ENCODE measurements at regions not wholly inside any gene's neighbourhood (a gene's known extent, or its start where the extent isn't known, plus 50 kb on each side); places are given as distances from the start of the nearest gene placed in this dataset.

- Histone ChIP-seq H3K36me3 (no peaks in the 10 kb centered on the region), H3K9me3 (no peaks in the 10 kb centered on the region)
- no peak for DNase-seq
Measured at GRCh38 chr5:120251898-120252297, 212.2 kb upstream of the PRR16 start.

GRCh38 chr5:120252839-120253238 is 211.3 kb upstream of the PRR16 start:
- DNase-seq = peak; percentile 57
- no peaks in the 10 kb centered on the region for H3K27me3 ChIP-seq
- H3K36me3 ChIP-seq = no peaks in the 10 kb centered on the region
- H3K4me3 ChIP-seq = no peak overlapping the region
- H3K9me3 ChIP-seq = no peaks in the 10 kb centered on the region

More at GRCh38 chr5:120251898-120252297, 212.2 kb upstream of the PRR16 start:
- Histone ChIP-seq H3K27me3 (no peaks in the 10 kb centered on the region), H3K4me3 (no peak overlapping the region)

- H3K36me3 ChIP-seq = no peaks in the 10 kb centered on the region
- no peak overlapping the region for H3K4me3 ChIP-seq
- no peaks in the 10 kb centered on the region for H3K27me3 ChIP-seq
- H3K9me3 ChIP-seq = no peaks in the 10 kb centered on the region
- DNase-seq = no peak
Measured at GRCh38 chr5:120254385-120254784, 209.7 kb upstream of the PRR16 start.

DNA sequence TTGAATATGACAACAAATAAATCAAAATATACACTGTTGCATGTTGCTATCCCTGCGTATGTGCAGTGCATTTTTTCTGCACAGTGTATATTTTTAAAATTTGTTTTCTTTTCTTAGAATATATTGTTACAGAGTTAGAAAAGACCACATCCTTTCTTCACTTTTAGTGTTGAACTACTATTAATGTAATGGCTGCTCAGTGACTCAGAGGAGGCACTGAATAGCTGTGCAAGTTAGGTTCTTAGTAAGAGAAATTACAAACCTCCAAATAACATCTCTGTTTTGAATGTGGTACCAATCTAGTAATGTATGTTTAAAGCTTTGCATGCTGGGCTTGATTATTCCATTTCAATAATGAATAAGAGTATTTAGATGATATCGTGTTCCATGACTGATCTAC is 208.9 kb upstream of the PRR16 start:
- Histone ChIP-seq H3K36me3 (no peaks in the 10 kb centered on the region), H3K9me3 (no peaks in the 10 kb centered on the region), H3K4me3 (no peak overlapping the region), H3K27me3 (no peaks in the 10 kb centered on the region)
- DNase-seq = no peak

DNA sequence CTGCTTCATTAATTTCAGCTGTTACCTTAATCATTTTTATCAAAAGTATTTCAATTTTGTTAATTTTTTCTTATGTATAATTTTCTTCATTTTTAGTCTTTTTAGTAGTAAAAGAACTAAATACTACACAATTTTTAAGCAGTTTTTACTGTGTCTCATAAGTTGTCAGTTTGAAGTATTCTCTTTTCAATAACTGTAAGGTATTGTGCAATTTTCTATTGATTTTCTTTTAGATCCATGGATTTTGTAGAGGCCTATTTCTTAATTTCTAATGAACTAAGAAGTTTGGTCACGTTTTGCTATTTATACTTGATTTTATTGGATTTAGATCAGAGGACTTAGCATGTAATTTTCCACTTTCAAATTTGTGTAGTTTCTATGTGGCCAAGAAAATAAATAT is 207.7 kb upstream of the PRR16 start:
- no peaks in the 10 kb centered on the region for H3K27me3 ChIP-seq
- H3K9me3 ChIP-seq = no peaks in the 10 kb centered on the region
- H3K4me3 ChIP-seq = no peak overlapping the region
- DNase-seq = no peak
- no peaks in the 10 kb centered on the region for H3K36me3 ChIP-seq

- H3K27me3 ChIP-seq = no peaks in the 10 kb centered on the region
- H3K4me3 ChIP-seq = no peak overlapping the region
- no peaks in the 10 kb centered on the region for H3K36me3 ChIP-seq
- H3K9me3 ChIP-seq = no peaks in the 10 kb centered on the region
- DNase-seq = no peak
Measured at GRCh38 chr5:120257358-120257971, 206.6 kb upstream of the PRR16 start.

- H3K27me3 ChIP-seq = no peaks in the 10 kb centered on the region
- H3K9me3 ChIP-seq = no peaks in the 10 kb centered on the region
- no peak overlapping the region for H3K4me3 ChIP-seq
- no peaks in the 10 kb centered on the region for H3K36me3 ChIP-seq
- no peak for DNase-seq
Measured at GRCh38 chr5:120258123-120258522, 206.0 kb upstream of the PRR16 start.

GRCh38 chr5:120260651-120261050 is 203.4 kb upstream of the PRR16 start:
- DNase-seq = no peak
- no peaks in the 10 kb centered on the region for H3K36me3 ChIP-seq
- no peaks in the 10 kb centered on the region for H3K27me3 ChIP-seq
- H3K4me3 ChIP-seq = no peak overlapping the region
- no peaks in the 10 kb centered on the region for H3K9me3 ChIP-seq

- no peak for DNase-seq
- Histone ChIP-seq H3K27me3 (no peaks in the 10 kb centered on the region), H3K4me3 (no peak overlapping the region), H3K36me3 (no peaks in the 10 kb centered on the region), H3K9me3 (peaks cover 3% of the 10 kb centered on the region)
Measured at GRCh38 chr5:120270498-120270897, 193.6 kb upstream of the PRR16 start.

GRCh38 chr5:120293796-120294195 is 170.3 kb upstream of the PRR16 start:
- Histone ChIP-seq H3K9me3 (no peaks in the 10 kb centered on the region), H3K27me3 (no peaks in the 10 kb centered on the region), H3K4me3 (no peak overlapping the region), H3K36me3 (no peaks in the 10 kb centered on the region)
- peak; percentile 54 for DNase-seq

GRCh38 chr5:120297616-120298015 is 166.5 kb upstream of the PRR16 start:
- H3K36me3 ChIP-seq = no peaks in the 10 kb centered on the region
- DNase-seq = no peak
- no peak overlapping the region for H3K4me3 ChIP-seq
- no peaks in the 10 kb centered on the region for H3K27me3 ChIP-seq
- no peaks in the 10 kb centered on the region for H3K9me3 ChIP-seq

DNA sequence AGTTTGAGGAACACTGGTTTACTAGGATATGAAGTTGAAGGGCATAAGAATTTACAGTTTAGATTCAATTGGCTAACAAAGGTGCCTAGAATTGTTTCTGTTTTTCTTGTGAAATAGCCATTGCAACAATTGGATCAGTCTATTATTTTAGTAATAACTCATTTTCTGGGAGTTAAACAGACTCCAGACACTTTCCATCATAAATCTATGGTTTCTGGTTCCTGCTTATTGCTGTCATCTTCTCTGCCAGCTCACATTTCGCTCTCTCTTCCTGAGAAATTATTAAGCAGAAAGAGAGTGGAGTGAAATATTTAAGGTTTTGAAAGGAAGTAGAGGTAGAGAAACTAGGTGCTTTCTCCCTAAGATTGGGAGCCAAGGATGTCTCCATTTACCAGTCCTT is 165.1 kb upstream of the PRR16 start:
- DNase-seq = no peak
- Histone ChIP-seq H3K4me3 (no peak overlapping the region), H3K9me3 (no peaks in the 10 kb centered on the region), H3K36me3 (no peaks in the 10 kb centered on the region), H3K27me3 (no peaks in the 10 kb centered on the region)

DNA sequence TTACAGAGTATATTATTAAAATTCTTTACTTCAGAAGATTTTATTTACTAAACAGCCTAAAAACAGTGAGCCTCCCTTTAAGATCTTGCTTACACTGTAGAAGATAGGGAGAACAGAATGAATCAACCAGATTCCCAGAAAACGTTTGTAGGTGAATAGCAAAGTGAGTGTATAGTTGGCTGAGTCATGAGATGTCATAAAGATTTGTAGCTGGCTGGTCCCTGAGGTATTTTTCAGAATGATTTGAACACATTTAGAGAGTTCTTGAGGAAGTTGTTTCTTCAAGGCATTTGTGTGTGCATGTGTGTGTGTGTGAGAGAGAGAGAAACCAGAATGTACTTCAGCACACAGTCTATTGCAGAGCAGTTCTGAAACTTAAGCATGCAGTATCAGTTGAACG is 159.4 kb upstream of the PRR16 start:
- no peak overlapping the region for H3K4me3 ChIP-seq
- no peak for DNase-seq
- H3K9me3 ChIP-seq = no peaks in the 10 kb centered on the region
- no peaks in the 10 kb centered on the region for H3K36me3 ChIP-seq
- H3K27me3 ChIP-seq = no peaks in the 10 kb centered on the region

DNA sequence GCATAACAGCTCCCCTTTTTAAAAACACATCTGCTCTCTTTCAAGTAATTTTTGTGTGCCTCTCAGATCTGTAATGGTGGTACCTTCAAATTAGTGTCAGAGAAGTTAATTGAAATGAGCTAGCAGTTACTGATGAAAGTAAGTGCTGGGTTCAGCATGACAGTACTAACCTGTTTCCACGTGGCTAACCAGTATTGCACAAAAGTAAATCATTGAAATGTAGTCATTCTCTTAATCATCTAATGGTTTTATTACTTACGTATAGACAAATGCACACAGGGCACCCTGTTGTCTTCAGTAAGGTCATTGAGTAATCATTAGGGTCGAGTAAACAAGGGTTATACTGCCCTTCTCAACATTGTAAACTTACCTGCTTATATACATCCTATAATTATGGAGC is 157.8 kb upstream of the PRR16 start:
- no peak for DNase-seq
- Histone ChIP-seq H3K4me3 (no peak overlapping the region), H3K9me3 (no peaks in the 10 kb centered on the region), H3K36me3 (no peaks in the 10 kb centered on the region), H3K27me3 (no peaks in the 10 kb centered on the region)

GRCh38 chr5:120314191-120314590 is 149.9 kb upstream of the PRR16 start:
- no peak for DNase-seq
- H3K4me3 ChIP-seq = no peak overlapping the region
- H3K36me3 ChIP-seq = no peaks in the 10 kb centered on the region
- no peaks in the 10 kb centered on the region; the same call in 1 of the 2 replicates for H3K9me3 ChIP-seq
- H3K27me3 ChIP-seq = no peaks in the 10 kb centered on the region

- no peak overlapping the region for H3K4me3 ChIP-seq
- H3K9me3 ChIP-seq = peaks cover 6% of the 10 kb centered on the region; the same call in 1 of the 2 replicates
- H3K27me3 ChIP-seq = no peaks in the 10 kb centered on the region
- DNase-seq = no peak
- no peaks in the 10 kb centered on the region for H3K36me3 ChIP-seq
Measured at GRCh38 chr5:120320626-120321025, 143.5 kb upstream of the PRR16 start.

GRCh38 chr5:120326651-120327050 is 137.4 kb upstream of the PRR16 start:
- H3K9me3 ChIP-seq = peaks cover 11% of the 10 kb centered on the region; the same call in 1 of the 2 replicates
- H3K4me3 ChIP-seq = no peak overlapping the region
- no peak for DNase-seq
- no peaks in the 10 kb centered on the region for H3K36me3 ChIP-seq
- H3K27me3 ChIP-seq = no peaks in the 10 kb centered on the region

DNA sequence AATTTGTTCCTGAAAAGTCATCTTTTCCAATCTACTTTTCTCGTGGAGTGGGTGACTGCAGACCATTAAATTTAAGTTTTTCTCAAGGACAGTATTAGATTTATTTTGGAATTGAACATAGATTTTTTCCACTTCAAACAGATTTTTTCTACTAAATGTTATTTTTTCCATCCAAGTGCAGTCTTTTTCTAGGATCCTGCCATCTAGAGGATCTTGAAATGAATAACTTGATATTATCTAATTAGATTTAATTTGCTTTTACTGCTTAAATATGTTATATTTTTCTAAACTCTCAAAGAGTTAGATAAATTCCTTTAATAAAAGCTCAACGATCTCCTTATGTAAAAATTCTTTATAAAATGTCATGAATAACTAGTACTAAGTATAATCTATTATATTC is 136.9 kb upstream of the PRR16 start:
- H3K9me3 ChIP-seq = peaks cover 11% of the 10 kb centered on the region; the same call in 1 of the 2 replicates
- H3K36me3 ChIP-seq = no peaks in the 10 kb centered on the region
- no peak overlapping the region for H3K4me3 ChIP-seq
- H3K27me3 ChIP-seq = no peaks in the 10 kb centered on the region
- no peak for DNase-seq

DNA sequence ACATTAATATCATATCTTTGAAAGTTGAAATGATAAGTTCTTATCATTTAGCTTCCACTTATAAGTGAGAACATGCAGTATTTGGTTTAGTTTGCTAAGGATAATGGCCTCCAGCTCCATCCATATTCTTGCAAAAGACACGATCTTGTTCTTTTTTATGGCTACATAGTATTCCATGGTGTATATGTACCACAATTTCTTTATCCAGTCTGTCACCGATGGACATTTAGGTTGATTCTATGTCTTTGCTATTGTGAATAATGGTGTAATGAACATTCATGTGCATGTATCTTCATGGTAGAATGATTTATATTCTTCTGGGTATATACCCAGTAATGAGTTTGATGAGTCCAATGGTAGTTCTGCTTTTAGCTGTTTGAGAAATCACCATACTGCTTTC is 135.0 kb upstream of the PRR16 start:
- DNase-seq = no peak
- Histone ChIP-seq H3K9me3 (peaks cover 11% of the 10 kb centered on the region; the same call in 1 of the 2 replicates), H3K36me3 (no peaks in the 10 kb centered on the region)

More for the DNA sequence above, 135.0 kb upstream of the PRR16 start:
- Histone ChIP-seq H3K27me3 (no peaks in the 10 kb centered on the region), H3K4me3 (no peak overlapping the region)

Measured in MG63 (cell line).